PFSK-1 (cell line): ENCODE measurements at regions not wholly inside any gene's neighbourhood (a gene's known extent, or its start where the extent isn't known, plus 50 kb on each side); places are given as distances from the start of the nearest gene placed in this dataset.

Source experiments
- POLR2AphosphoS5 ChIP-seq: IDR thresholded peaks from 2 replicates; pipeline ENCODE4 v1.6.1; 2012; ENCODE audit warnings: low read depth, mild to moderate bottlenecking, control low read depth, low read length, moderate library complexity
- TAF1 ChIP-seq: IDR thresholded peaks from 2 replicates; pipeline ENCODE4 v1.6.1; 2012; ENCODE audit warnings: low read length, control low read depth, borderline replicate concordance; ENCODE audit not compliant: insufficient read depth
- TF ChIP-seq, protein P1 (sequence below), 2 experiments: IDR thresholded peaks; 2 replicates each; pipeline versions ENCODE4 v1.6.1 to v1.8.0; 2011 to 2012; ENCODE audit warnings: low read depth in 2 of 2, low read length in 2 of 2, control low read depth in 1 of 2, inconsistent platforms in 1 of 2, mild to moderate bottlenecking in 1 of 2, moderate library complexity in 1 of 2; ENCODE audit not compliant: insufficient read depth in 1 of 2

DNA sequence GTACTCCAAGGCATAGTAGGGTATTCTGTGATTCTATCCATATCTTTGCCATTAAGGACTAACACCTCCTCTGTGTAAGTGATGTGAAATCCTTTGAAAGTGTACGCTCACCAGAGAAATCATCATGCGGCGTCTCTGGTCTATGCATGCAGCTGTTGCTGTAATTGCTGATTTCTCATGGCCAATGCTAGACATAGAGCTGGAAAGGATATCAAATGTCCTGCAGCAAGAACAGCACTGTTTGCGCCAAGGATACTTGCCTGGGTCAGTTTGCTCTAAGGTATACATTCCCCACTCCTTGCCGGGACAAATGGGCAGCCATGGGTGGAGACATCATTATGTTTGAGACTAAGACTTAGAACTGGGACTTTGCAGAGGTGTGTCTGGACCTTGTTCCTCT is 896.4 kb downstream of the BCL11B start:
- TF ChIP-seq TAF1 (no peak), POLR2AphosphoS5 (no peak)
- TF ChIP-seq, protein P1, sequence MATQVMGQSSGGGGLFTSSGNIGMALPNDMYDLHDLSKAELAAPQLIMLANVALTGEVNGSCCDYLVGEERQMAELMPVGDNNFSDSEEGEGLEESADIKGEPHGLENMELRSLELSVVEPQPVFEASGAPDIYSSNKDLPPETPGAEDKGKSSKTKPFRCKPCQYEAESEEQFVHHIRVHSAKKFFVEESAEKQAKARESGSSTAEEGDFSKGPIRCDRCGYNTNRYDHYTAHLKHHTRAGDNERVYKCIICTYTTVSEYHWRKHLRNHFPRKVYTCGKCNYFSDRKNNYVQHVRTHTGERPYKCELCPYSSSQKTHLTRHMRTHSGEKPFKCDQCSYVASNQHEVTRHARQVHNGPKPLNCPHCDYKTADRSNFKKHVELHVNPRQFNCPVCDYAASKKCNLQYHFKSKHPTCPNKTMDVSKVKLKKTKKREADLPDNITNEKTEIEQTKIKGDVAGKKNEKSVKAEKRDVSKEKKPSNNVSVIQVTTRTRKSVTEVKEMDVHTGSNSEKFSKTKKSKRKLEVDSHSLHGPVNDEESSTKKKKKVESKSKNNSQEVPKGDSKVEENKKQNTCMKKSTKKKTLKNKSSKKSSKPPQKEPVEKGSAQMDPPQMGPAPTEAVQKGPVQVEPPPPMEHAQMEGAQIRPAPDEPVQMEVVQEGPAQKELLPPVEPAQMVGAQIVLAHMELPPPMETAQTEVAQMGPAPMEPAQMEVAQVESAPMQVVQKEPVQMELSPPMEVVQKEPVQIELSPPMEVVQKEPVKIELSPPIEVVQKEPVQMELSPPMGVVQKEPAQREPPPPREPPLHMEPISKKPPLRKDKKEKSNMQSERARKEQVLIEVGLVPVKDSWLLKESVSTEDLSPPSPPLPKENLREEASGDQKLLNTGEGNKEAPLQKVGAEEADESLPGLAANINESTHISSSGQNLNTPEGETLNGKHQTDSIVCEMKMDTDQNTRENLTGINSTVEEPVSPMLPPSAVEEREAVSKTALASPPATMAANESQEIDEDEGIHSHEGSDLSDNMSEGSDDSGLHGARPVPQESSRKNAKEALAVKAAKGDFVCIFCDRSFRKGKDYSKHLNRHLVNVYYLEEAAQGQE (IDR thresholded peaks at IDR 0.05; ENCODE audit: insufficient read depth in 1 of 2, low read depth in 2 of 2, low read length in 2 of 2): no peak
